Inferior parietal cortex (tissue), 1 donor: ENCODE measurements at regions not wholly inside any gene's neighbourhood (a gene's known extent, or its start where the extent isn't known, plus 50 kb on each side); places are given as distances from the start of the nearest gene placed in this dataset.
A peak's percentile ranks its signal among the peaks of the same experiment; 100 is the strongest.
"Not testable (repeated sequence)": the region's sequence is repeated elsewhere in the genome, so short reads cannot be mapped to it uniquely, and the experiment has no call there.

ENCODE experiments used
- DNase-seq: peaks from one replicate; pipeline ENCODE4 v3.0.0-alpha.2; 2016; ENCODE audit errors: extremely low spot score

GRCh38 chr6:139522511-139523220 is 148.2 kb upstream of the CITED2 start:
- DNase-seq: no peak

GRCh38 chr6:139521338-139521737 is 146.9 kb upstream of the CITED2 start:
- DNase-seq: no peak

GRCh38 chr6:139520321-139520768 is 145.9 kb upstream of the CITED2 start:
- no peak for DNase-seq

GRCh38 chr6:139519571-139520031 is 145.2 kb upstream of the CITED2 start:
- DNase-seq: peak; percentile 55

GRCh38 chr6:139519097-139519496 is 144.6 kb upstream of the CITED2 start:
- no peak for DNase-seq

GRCh38 chr6:139518556-139519091 is 144.2 kb upstream of the CITED2 start:
- no peak for DNase-seq

GRCh38 chr6:139517998-139518555 is 143.6 kb upstream of the CITED2 start:
- not testable (repeated sequence) for DNase-seq

- DNase-seq: no peak
Measured at GRCh38 chr6:139515511-139515910, 141.1 kb upstream of the CITED2 start.

GRCh38 chr6:139514819-139515218 is 140.4 kb upstream of the CITED2 start:
- no peak for DNase-seq

GRCh38 chr6:139510040-139510790 is 135.8 kb upstream of the CITED2 start:
- DNase-seq: no peak

GRCh38 chr6:139509167-139509566 is 134.7 kb upstream of the CITED2 start:
- DNase-seq: no peak

GRCh38 chr6:139508576-139508975 is 134.1 kb upstream of the CITED2 start:
- no peak for DNase-seq

- DNase-seq: no peak
Measured at GRCh38 chr6:139508023-139508422, 133.6 kb upstream of the CITED2 start.

- DNase-seq: no peak
Measured at GRCh38 chr6:139500977-139501376, 126.5 kb upstream of the CITED2 start.

- no peak for DNase-seq
Measured at GRCh38 chr6:139498715-139499114, 124.3 kb upstream of the CITED2 start.

GRCh38 chr6:139497345-139497961 is 123.0 kb upstream of the CITED2 start:
- no peak for DNase-seq

GRCh38 chr6:139496654-139497344 is 122.4 kb upstream of the CITED2 start:
- DNase-seq: no peak

- DNase-seq: no peak
Measured at GRCh38 chr6:139494376-139494990, 120.0 kb upstream of the CITED2 start.

GRCh38 chr6:139490482-139490881 is 116.0 kb upstream of the CITED2 start:
- no peak for DNase-seq

GRCh38 chr6:139486476-139486799 is 112.0 kb upstream of the CITED2 start:
- DNase-seq: no peak
